Cardiac fibroblast (primary cell): ENCODE measurements at regions not wholly inside any gene's neighbourhood (a gene's known extent, or its start where the extent isn't known, plus 50 kb on each side); places are given as distances from the start of the nearest gene placed in this dataset.
"Not testable (repeated sequence)": the region's sequence is repeated elsewhere in the genome, so short reads cannot be mapped to it uniquely, and the experiment has no call there.

Experiments used
- DNase-seq, 2 donors: peaks; one replicate each; pipeline versions ENCODE4 v3.0.0 to v3.0.0-alpha.2; 2010; ENCODE audit warnings: low read depth in 2 of 2
- H3K4me3 ChIP-seq, 2 donors: replicated peaks in 1 of 2; 1 replicate in 1 of 2; 2 replicates in 1 of 2; pipeline ENCODE4 v1.5.1; 2011; ENCODE audit warnings: low read depth in 2 of 2, low read length in 2 of 2, mild to moderate bottlenecking in 2 of 2, moderate library complexity in 1 of 2
- TF ChIP-seq, protein P1 (sequence below): IDR thresholded peaks from one replicate; pipeline ENCODE4 v1.5.1; 2011; ENCODE audit warnings: low read depth, mild to moderate bottlenecking, low read length, inconsistent platforms

DNA sequence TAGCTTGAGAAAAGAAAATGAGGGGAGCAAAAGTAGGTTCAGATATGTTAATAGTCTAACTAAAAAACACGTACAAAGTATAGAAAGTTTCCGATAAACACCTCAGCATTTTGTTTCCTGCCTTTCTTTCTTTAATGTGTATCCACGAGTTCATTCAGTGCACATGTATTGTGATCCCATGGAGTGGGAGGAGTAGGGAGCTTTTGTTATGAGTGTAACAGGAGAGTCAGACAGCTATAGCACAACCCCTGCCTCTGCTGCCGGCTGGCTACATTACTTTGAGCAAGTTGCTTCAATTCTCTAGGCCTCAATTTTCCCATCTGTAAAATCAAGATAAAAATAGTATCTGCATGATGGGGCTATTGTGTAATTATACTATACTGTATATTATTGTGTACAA lies 249.2 kb upstream of the FIGN start:
- TF ChIP-seq, protein P1, sequence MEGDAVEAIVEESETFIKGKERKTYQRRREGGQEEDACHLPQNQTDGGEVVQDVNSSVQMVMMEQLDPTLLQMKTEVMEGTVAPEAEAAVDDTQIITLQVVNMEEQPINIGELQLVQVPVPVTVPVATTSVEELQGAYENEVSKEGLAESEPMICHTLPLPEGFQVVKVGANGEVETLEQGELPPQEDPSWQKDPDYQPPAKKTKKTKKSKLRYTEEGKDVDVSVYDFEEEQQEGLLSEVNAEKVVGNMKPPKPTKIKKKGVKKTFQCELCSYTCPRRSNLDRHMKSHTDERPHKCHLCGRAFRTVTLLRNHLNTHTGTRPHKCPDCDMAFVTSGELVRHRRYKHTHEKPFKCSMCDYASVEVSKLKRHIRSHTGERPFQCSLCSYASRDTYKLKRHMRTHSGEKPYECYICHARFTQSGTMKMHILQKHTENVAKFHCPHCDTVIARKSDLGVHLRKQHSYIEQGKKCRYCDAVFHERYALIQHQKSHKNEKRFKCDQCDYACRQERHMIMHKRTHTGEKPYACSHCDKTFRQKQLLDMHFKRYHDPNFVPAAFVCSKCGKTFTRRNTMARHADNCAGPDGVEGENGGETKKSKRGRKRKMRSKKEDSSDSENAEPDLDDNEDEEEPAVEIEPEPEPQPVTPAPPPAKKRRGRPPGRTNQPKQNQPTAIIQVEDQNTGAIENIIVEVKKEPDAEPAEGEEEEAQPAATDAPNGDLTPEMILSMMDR = no peak
- DNase-seq = no peak
- no peak overlapping the region for H3K4me3 ChIP-seq

DNA sequence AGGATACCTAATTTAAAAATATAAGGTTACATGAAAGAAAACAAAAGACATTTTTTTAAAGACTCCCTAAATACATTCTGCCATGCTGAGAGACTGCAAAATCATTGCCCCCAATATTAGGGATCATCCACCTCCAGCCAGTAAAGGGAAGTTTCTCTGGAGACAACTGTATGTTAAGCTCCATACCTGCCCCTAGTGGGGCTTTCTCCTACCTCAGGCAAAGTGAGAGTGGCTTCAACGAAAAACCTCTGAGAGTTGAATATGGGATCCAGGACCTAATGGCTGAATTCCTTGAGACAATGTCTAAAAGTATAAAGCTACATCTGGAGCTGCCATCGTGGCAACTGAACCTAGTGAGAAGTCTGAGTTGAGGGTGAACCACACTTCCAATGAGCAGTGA lies 248.1 kb upstream of the FIGN start:
- no peak for DNase-seq

DNA sequence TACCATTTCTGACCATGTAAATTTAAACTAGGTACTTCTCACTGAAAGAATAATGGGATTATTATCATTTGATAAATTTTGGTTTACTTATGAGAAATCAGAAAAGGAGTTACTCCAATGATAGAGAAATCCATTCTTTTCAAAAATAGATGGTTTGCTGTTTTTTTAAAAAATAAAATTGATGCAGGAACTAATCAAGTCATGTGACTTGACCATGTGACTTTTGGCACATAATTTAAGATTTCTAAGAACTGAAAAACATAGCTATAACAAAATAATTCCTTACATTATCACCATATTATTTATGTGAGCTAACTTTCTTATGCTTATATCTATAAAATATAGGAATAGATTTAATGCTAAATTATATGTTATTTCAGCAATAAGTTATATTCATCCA lies 247.1 kb upstream of the FIGN start:
- TF ChIP-seq, protein P1 = no peak
- no peak for DNase-seq
- no peak overlapping the region for H3K4me3 ChIP-seq

More for the DNA sequence above, 248.1 kb upstream of the FIGN start:
- H3K4me3 ChIP-seq = no peak overlapping the region
- TF ChIP-seq, protein P1 = no peak

DNA sequence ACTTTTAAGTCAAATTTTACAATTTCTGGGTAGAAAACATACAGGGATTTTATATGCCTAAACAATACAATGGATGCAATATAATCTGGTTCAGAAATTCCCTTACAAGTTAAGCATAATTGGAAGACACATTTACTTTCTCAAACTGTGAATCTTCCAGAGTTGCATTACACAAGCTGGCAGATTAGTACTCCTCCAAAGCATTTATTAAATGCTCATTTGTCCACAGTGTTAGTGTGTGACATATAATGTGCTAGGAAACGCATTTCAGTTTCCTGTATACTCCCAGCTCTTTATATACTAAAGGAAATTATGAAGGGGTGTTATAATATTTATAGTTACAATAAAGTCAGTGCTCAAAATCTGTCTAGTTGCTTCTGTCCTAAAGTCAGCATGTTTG lies 239.0 kb upstream of the FIGN start:
- TF ChIP-seq, protein P1 = no peak
- no peak overlapping the region for H3K4me3 ChIP-seq
- DNase-seq = no peak

DNA sequence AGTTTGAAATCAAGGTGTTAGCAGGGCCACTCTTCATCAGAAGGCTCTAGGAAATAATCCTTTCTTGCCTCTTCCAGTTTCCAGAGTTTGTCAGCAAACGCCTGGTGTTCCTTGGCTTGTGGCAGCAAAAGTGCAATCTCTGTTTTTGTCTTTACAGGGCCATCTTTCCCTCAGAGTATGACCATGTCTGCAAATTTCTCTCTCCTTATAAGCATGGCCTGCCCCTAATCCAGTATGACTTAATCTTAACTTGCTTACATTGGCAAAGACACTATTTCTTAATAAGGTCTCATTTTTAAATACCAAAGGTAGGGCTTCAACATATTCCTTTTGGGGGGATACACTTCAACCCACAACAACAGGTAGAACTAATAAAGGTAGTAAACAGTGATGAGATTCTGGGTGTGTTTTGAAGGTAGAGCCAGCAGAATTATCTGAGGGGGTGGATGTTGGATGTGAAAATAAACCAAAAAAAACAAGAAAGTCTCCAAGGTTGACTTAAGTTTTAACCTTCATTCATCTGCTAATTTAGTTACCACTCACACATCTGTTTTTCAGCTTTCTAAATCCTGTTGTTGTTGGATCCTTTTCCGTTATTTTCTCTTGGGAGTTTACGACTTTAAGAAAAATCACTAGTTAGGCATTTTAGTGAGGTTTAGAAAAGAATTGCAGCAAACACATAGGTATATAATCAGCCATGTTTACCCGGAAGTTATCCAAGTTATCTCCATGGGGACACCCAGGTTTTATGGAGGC lies 234.4 kb upstream of the FIGN start:
- TF ChIP-seq, protein P1 = no peak
- peak in 1 of 2 donors; percentile 16 for DNase-seq
- no peak overlapping the region for H3K4me3 ChIP-seq

DNA sequence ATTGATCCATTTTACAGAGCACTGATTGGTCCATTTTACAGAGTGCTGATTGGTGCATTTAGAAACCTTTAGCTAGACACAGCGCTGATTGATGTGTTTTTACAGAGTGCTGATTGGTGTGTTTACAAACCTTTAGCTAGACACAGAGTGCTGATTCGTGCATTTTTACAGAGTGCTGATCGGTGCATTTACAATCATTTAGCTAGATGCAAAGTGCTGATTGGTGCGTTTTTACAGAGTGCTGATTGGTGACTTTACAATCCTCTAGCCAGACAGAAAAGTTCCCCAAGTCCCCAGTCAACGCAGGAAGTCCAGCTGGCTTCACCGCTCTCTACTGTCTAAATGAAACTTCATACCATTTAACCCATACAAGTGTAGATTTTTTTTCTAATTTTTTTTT lies 228.5 kb upstream of the FIGN start:
- not testable (repeated sequence) for H3K4me3 ChIP-seq, DNase-seq

DNA sequence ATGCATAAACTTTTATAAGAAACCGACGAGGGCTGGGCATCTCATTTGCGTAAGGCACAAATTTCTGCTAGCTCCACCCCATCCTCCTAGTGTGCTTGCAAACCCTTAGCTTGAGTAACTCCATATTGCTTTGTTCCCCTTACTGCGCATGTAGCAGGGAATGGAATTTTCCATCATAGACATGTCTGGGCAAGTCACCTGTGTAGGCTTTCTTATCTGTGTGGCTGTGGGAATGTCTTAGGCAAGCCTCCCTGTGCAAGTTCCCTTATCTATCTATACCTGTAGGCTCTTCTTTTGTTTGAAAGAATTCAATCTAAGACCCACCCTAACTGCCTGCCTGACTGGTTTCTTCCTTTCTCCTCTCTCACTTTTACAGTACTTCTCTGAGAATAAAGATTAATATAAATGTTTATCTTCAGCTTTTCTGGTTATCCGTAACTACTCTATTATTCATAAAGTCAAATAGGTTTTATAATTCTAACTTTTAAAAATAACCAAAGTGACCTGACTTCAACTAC lies 217.6 kb upstream of the FIGN start:
- TF ChIP-seq, protein P1 = no peak
- H3K4me3 ChIP-seq = no peak overlapping the region
- no peak for DNase-seq
